Neutrophil (primary cell): ENCODE measurements at regions not wholly inside any gene's neighbourhood (a gene's known extent, or its start where the extent isn't known, plus 50 kb on each side); places are given as distances from the start of the nearest gene placed in this dataset.

Experiments
- H3K27ac ChIP-seq: fragments of 200-600 bp; sonication (generic); 2 replicates; pipeline ENCODE4 v1.5.1; 2016; ENCODE audit warnings: mild to moderate bottlenecking, moderate library complexity
- H3K27me3 ChIP-seq: fragments of 200-600 bp; sonication (generic); 2 replicates; pipeline ENCODE4 v1.6.0; 2016; ENCODE audit warnings: mild to moderate bottlenecking
- H3K36me3 ChIP-seq: fragments of 200-600 bp; sonication (generic); 2 replicates; pipeline ENCODE4 v1.5.1; 2017
- H3K4me1 ChIP-seq, 2 experiments: fragments of 200-600 bp in 1 of 2; sonication (generic) in 1 of 2; 1 replicate in 1 of 2; 2 replicates in 1 of 2; pipeline versions ENCODE4 v1.5.1 to v1.6.1; 2013 to 2016; ENCODE audit warnings: low read depth in 1 of 2, low read length in 1 of 2, mild to moderate bottlenecking in 1 of 2, moderate library complexity in 1 of 2; ENCODE audit not compliant: control insufficient read depth in 1 of 2, insufficient read depth in 1 of 2
- H3K4me3 ChIP-seq, 2 experiments: fragments of 200-600 bp in 1 of 2; sonication (generic) in 1 of 2; 1 replicate in 1 of 2; 2 replicates in 1 of 2; pipeline ENCODE4 v1.5.1; 2013 to 2016; ENCODE audit warnings: low read depth in 1 of 2, low read length in 1 of 2, mild to moderate bottlenecking in 1 of 2, moderate library complexity in 1 of 2
- H3K9me3 ChIP-seq: fragments of 200-600 bp; sonication (generic); 2 replicates; pipeline ENCODE4 v1.5.1; 2016
- CTCF ChIP-seq: fragments of 200-600 bp; sonication (generic); IDR thresholded peaks from 2 replicates; pipeline ENCODE4 v1.5.1; 2016; ENCODE audit warnings: antibody characterized with exemption

DNA sequence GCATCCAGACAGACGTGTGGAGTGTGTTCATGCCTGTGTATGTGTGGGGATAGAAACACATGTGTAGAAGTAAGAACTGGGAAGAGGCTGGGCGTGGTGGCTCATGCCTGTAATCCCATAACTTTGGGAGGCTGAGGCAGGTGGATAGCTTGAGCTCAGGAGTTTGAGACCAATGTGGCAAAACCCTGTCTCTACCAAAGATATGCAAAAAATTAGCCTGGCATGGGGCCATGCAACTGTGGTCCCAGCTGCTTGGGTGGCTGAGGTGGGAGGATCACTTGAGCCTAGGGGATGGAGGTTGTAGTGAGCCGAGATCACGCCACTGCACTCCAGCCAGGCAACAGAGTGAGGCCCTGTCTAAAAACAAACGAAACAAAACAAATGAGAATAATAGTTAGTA, 1166.6 kb downstream of the TBC1D22A start:
- TF ChIP-seq CTCF = no peak
- Histone ChIP-seq H3K27me3 (no peaks in the 10 kb centered on the region), H3K9me3 (no peaks in the 10 kb centered on the region), H3K27ac (no peak overlapping the region), H3K36me3 (no peaks in the 10 kb centered on the region), H3K4me3 (no peak overlapping the region), H3K4me1 (no peaks in the 10 kb centered on the region)

GRCh38 chr22:47928631-47929030, 1166.2 kb downstream of the TBC1D22A start:
- H3K4me3 ChIP-seq = no peak overlapping the region
- H3K27ac ChIP-seq = no peak overlapping the region
- no peaks in the 10 kb centered on the region for H3K4me1 ChIP-seq
- no peaks in the 10 kb centered on the region for H3K9me3 ChIP-seq
- no peaks in the 10 kb centered on the region for H3K36me3 ChIP-seq
- TF ChIP-seq CTCF = no peak
- no peaks in the 10 kb centered on the region for H3K27me3 ChIP-seq

GRCh38 chr22:47927648-47928210, 1165.3 kb downstream of the TBC1D22A start:
- Histone ChIP-seq H3K27ac (no peak overlapping the region), H3K4me1 (no peaks in the 10 kb centered on the region), H3K36me3 (no peaks in the 10 kb centered on the region), H3K9me3 (no peaks in the 10 kb centered on the region), H3K4me3 (no peak overlapping the region), H3K27me3 (no peaks in the 10 kb centered on the region)
- no peak for TF ChIP-seq CTCF

- no peaks in the 10 kb centered on the region for H3K36me3 ChIP-seq
- no peak overlapping the region for H3K4me3 ChIP-seq
- no peaks in the 10 kb centered on the region for H3K9me3 ChIP-seq
- no peak overlapping the region for H3K27ac ChIP-seq
- no peak for TF ChIP-seq CTCF
- H3K4me1 ChIP-seq = no peaks in the 10 kb centered on the region
- no peaks in the 10 kb centered on the region for H3K27me3 ChIP-seq
Observed at GRCh38 chr22:47923011-47923427, 1160.6 kb downstream of the TBC1D22A start.

- no peak overlapping the region for H3K27ac ChIP-seq
- H3K4me3 ChIP-seq = no peak overlapping the region
- H3K9me3 ChIP-seq = no peaks in the 10 kb centered on the region
- no peaks in the 10 kb centered on the region for H3K4me1 ChIP-seq
- no peaks in the 10 kb centered on the region for H3K27me3 ChIP-seq
- no peak for TF ChIP-seq CTCF
- H3K36me3 ChIP-seq = no peaks in the 10 kb centered on the region
Observed at GRCh38 chr22:47921906-47922305, 1159.5 kb downstream of the TBC1D22A start.
